Thyroid gland (tissue), 4 donors: ENCODE measurements at regions not wholly inside any gene's neighbourhood (a gene's known extent, or its start where the extent isn't known, plus 50 kb on each side); places are given as distances from the start of the nearest gene placed in this dataset.

Experiments used
- DNase-seq, 2 donors: peaks; one replicate each; pipeline ENCODE4 v3.0.0-alpha.2; 2019
- H3K27ac ChIP-seq, 3 donors: fragments of 200-600 bp; sonication (generic); 1 replicate in 2 of 3; 2 replicates in 1 of 3; pipeline ENCODE4 v1.5.1; 2016 to 2019; ENCODE audit warnings: mild to moderate bottlenecking in 1 of 3, moderate library complexity in 1 of 3
- H3K27me3 ChIP-seq: fragments of 200-600 bp; sonication (generic); one replicate; pipeline ENCODE4 v1.5.1; 2019
- H3K36me3 ChIP-seq, 2 donors: fragments of 200-600 bp; sonication (generic); one replicate each; pipeline ENCODE4 v1.5.1; 2016 to 2019
- H3K4me1 ChIP-seq, 2 donors: fragments of 200-600 bp; sonication (generic); one replicate each; pipeline ENCODE4 v1.5.1; 2017 to 2019
- H3K4me3 ChIP-seq, 3 donors: fragments of 200-600 bp; sonication (generic); replicated peaks in 1 of 3; 1 replicate in 2 of 3; 2 replicates in 1 of 3; pipeline ENCODE4 v1.5.1; 2016; ENCODE audit warnings: mild to moderate bottlenecking in 1 of 3
- H3K9me3 ChIP-seq: fragments of 200-600 bp; sonication (generic); one replicate; pipeline ENCODE4 v1.5.1; 2017
- POLR2A ChIP-seq, 2 donors: fragments of 450-650 bp; IDR thresholded peaks; one replicate each; pipeline ENCODE4 v1.6.1; 2017; ENCODE audit warnings: antibody characterized with exemption in 2 of 2, mild to moderate bottlenecking in 2 of 2, moderate library complexity in 1 of 2
- WGBS, 2 donors: methylation state at CpG; one replicate each; pipeline ENCODE4 v1.1.5; 2017; 5-methylcytosine and 5-hydroxymethylcytosine counted together
- intact Hi-C: fragments of 100-400 bp; cut with DNase I; formaldehyde crosslinking; loops from one replicate; pipeline ENCODE4 v1.15.1; 2023
- TF ChIP-seq, protein P1 (sequence below), 6 experiments: fragments of 200-600 bp in 3 of 6; fragments of 450-650 bp in 3 of 6; sonication (generic) in 3 of 6; IDR thresholded peaks; one replicate each; pipeline ENCODE4 v1.5.1; 2016 to 2019; ENCODE audit warnings: antibody characterized with exemption in 6 of 6, mild to moderate bottlenecking in 2 of 6, inconsistent platforms in 1 of 6, moderate library complexity in 1 of 6

- no peak overlapping the region for H3K4me3 ChIP-seq
- DNase-seq = no peak
- WGBS, 2 donors = 89 to 94% methylated on average over 3 of the region's 3 CpGs
- TF ChIP-seq, protein P1, sequence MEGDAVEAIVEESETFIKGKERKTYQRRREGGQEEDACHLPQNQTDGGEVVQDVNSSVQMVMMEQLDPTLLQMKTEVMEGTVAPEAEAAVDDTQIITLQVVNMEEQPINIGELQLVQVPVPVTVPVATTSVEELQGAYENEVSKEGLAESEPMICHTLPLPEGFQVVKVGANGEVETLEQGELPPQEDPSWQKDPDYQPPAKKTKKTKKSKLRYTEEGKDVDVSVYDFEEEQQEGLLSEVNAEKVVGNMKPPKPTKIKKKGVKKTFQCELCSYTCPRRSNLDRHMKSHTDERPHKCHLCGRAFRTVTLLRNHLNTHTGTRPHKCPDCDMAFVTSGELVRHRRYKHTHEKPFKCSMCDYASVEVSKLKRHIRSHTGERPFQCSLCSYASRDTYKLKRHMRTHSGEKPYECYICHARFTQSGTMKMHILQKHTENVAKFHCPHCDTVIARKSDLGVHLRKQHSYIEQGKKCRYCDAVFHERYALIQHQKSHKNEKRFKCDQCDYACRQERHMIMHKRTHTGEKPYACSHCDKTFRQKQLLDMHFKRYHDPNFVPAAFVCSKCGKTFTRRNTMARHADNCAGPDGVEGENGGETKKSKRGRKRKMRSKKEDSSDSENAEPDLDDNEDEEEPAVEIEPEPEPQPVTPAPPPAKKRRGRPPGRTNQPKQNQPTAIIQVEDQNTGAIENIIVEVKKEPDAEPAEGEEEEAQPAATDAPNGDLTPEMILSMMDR (IDR thresholded peaks at IDR 0.05) = no peak
- TF ChIP-seq POLR2A (IDR thresholded peaks at IDR 0.05) = no peak
- intact Hi-C loops = loop anchor here (10.0 kb wide), 1 partner anchor 136 kb away; no protein-coding TSS in a partner anchor
- no peaks in the 10 kb centered on the region for H3K9me3 ChIP-seq
- no peaks in the 10 kb centered on the region for H3K36me3 ChIP-seq
- no peak overlapping the region for H3K27ac ChIP-seq
- no peaks in the 10 kb centered on the region for H3K27me3 ChIP-seq
- no peaks in the 10 kb centered on the region for H3K4me1 ChIP-seq
These were observed 64.5 kb upstream of the SCEL start for GRCh38 chr13:77470986-77471385.

DNA sequence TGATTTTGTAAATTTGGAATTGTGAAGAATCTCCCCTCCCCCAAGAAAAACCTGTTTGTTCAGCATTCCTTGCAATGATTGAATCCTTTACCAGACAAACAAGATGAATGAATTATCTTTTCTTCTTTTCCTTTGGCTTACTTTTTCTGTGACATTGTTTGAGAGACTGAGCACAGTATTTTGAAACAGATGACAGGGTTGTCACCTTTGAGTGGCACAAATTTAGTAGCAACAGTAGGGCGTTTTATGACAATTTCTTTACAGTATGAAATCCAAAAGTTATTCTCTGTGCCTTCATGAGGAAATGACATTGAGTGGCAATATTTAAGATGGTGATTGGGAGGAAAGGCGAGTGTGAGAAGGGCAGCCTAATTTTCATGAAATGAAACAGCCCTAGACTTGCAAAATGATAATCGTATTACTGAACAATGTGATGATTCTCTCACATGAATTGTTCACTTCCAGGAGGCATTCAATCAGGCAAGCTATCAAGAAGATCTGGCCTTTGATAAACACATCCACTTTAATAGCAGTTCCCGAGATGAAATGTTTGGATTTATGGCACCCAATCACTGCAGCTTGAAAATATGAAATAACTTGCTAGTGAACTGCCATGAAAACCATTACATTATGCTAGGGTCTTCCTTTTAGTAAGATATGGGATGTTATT is 68.6 kb upstream of the SCEL start:
- no peak for DNase-seq
- no peaks in the 10 kb centered on the region for H3K36me3 ChIP-seq
- no peak for TF ChIP-seq POLR2A (IDR thresholded peaks at IDR 0.05)
- TF ChIP-seq, protein P1 (IDR thresholded peaks at IDR 0.05) = no peak
- 86 to 91% methylated on average over 4 of the region's 4 CpGs for WGBS, 2 donors
- H3K4me3 ChIP-seq = no peak overlapping the region
- no peaks in the 10 kb centered on the region for H3K27me3 ChIP-seq
- no peaks in the 10 kb centered on the region for H3K4me1 ChIP-seq
- no peaks in the 10 kb centered on the region for H3K9me3 ChIP-seq
- no peak overlapping the region for H3K27ac ChIP-seq
- intact Hi-C loops = no loop called here

GRCh38 chr13:77465603-77466195 is 69.8 kb upstream of the SCEL start:
- DNase-seq = no peak
- no peaks in the 10 kb centered on the region for H3K27me3 ChIP-seq
- H3K27ac ChIP-seq = no peak overlapping the region
- no peaks in the 10 kb centered on the region for H3K36me3 ChIP-seq
- no peaks in the 10 kb centered on the region for H3K9me3 ChIP-seq
- no peak overlapping the region for H3K4me3 ChIP-seq
- no peak for TF ChIP-seq POLR2A (IDR thresholded peaks at IDR 0.05)
- TF ChIP-seq, protein P1 (IDR thresholded peaks at IDR 0.05) = no peak
- H3K4me1 ChIP-seq = no peaks in the 10 kb centered on the region
- intact Hi-C loops = no loop called here

GRCh38 chr13:77460195-77460594 is 75.3 kb upstream of the SCEL start:
- WGBS, 2 donors = 81 to 84% methylated on average over 2 of the region's 2 CpGs
- Histone ChIP-seq H3K36me3 (no peaks in the 10 kb centered on the region), H3K4me1 (no peaks in the 10 kb centered on the region), H3K9me3 (no peaks in the 10 kb centered on the region), H3K4me3 (no peak overlapping the region), H3K27me3 (no peaks in the 10 kb centered on the region), H3K27ac (no peak overlapping the region)
- TF ChIP-seq, protein P1 (IDR thresholded peaks at IDR 0.05) = no peak
- TF ChIP-seq POLR2A (IDR thresholded peaks at IDR 0.05) = no peak
- DNase-seq = peak in 1 of 2 donors; percentile 10
- intact Hi-C loops = no loop called here

GRCh38 chr13:77459592-77459991 is 75.9 kb upstream of the SCEL start:
- TF ChIP-seq POLR2A (IDR thresholded peaks at IDR 0.05) = no peak
- TF ChIP-seq, protein P1 (IDR thresholded peaks at IDR 0.05) = no peak
- Histone ChIP-seq H3K27ac (no peak overlapping the region), H3K4me1 (no peaks in the 10 kb centered on the region), H3K27me3 (no peaks in the 10 kb centered on the region), H3K9me3 (no peaks in the 10 kb centered on the region), H3K36me3 (no peaks in the 10 kb centered on the region), H3K4me3 (no peak overlapping the region)
- intact Hi-C loops = no loop called here
- no peak for DNase-seq
- 82 to 85% methylated on average over 3 of the region's 3 CpGs for WGBS, 2 donors
